ENCODE measurements at regions not wholly inside any gene's neighbourhood (a gene's known extent, or its start where the extent isn't known, plus 50 kb on each side); places are given as distances from the start of the nearest gene placed in this dataset.

DNA sequence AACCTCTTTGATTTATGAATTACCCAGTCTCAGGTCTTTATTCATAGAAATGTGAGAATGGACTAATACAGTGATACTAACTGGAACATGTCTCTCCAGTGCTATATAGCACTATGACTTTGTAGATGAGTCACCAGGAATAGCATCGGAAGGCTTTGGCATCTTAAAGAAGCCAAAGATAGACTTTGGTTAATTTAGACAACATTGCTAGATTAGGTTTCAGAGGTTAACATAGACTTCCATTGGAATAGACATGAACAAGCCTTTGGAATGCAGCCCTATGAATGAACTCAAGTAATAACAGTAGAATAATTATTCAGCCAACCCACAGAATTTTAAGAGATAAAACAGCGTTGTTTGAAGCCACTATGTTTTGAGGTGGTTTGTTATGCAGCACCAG, 169.2 kb downstream of the HGF start:
- TF ChIP-seq MAFK (IDR thresholded peaks at IDR 0.05; ENCODE audit: partially characterized antibody), result no peak
- TF ChIP-seq RAD21 (conservative IDR thresholded peaks at IDR 0.05 in 1 of 2, IDR thresholded peaks at IDR 0.05 in 1 of 2), result no peak
- TF ChIP-seq, protein P1, sequence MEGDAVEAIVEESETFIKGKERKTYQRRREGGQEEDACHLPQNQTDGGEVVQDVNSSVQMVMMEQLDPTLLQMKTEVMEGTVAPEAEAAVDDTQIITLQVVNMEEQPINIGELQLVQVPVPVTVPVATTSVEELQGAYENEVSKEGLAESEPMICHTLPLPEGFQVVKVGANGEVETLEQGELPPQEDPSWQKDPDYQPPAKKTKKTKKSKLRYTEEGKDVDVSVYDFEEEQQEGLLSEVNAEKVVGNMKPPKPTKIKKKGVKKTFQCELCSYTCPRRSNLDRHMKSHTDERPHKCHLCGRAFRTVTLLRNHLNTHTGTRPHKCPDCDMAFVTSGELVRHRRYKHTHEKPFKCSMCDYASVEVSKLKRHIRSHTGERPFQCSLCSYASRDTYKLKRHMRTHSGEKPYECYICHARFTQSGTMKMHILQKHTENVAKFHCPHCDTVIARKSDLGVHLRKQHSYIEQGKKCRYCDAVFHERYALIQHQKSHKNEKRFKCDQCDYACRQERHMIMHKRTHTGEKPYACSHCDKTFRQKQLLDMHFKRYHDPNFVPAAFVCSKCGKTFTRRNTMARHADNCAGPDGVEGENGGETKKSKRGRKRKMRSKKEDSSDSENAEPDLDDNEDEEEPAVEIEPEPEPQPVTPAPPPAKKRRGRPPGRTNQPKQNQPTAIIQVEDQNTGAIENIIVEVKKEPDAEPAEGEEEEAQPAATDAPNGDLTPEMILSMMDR (IDR thresholded peaks at IDR 0.05), result no peak
- TF ChIP-seq SMC3 (IDR thresholded peaks at IDR 0.05), result no peak
- TF ChIP-seq RFX5 (IDR thresholded peaks at IDR 0.05), result no peak
- TF ChIP-seq, protein P2, sequence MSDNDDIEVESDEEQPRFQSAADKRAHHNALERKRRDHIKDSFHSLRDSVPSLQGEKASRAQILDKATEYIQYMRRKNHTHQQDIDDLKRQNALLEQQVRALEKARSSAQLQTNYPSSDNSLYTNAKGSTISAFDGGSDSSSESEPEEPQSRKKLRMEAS (IDR thresholded peaks at IDR 0.05), result no peak
- TF ChIP-seq JUN (IDR thresholded peaks at IDR 0.05), result no peak
- TF ChIP-seq CBX2 (IDR thresholded peaks at IDR 0.05; ENCODE audit: borderline replicate concordance, low read depth), result no peak
- no peak for TF ChIP-seq EP300 (IDR thresholded peaks at IDR 0.05)
